Peyer's patch (tissue), 4 donors: ENCODE measurements at regions not wholly inside any gene's neighbourhood (a gene's known extent, or its start where the extent isn't known, plus 50 kb on each side); places are given as distances from the start of the nearest gene placed in this dataset.

Experiments
- POLR2A ChIP-seq, 2 donors: fragments of 450-650 bp; IDR thresholded peaks; one replicate each; pipeline ENCODE4 v1.5.1; 2017; ENCODE audit warnings: antibody characterized with exemption in 2 of 2, mild to moderate bottlenecking in 2 of 2, moderate library complexity in 2 of 2
- TF ChIP-seq, protein P1 (sequence below), 6 experiments: fragments of 450-650 bp in 4 of 6; fragments of 200-600 bp in 2 of 6; sonication (generic) in 1 of 6; IDR thresholded peaks; one replicate each; pipeline ENCODE4 v1.5.1; 2017 to 2019; ENCODE audit warnings: antibody characterized with exemption in 6 of 6, mild to moderate bottlenecking in 3 of 6, moderate library complexity in 1 of 6

DNA sequence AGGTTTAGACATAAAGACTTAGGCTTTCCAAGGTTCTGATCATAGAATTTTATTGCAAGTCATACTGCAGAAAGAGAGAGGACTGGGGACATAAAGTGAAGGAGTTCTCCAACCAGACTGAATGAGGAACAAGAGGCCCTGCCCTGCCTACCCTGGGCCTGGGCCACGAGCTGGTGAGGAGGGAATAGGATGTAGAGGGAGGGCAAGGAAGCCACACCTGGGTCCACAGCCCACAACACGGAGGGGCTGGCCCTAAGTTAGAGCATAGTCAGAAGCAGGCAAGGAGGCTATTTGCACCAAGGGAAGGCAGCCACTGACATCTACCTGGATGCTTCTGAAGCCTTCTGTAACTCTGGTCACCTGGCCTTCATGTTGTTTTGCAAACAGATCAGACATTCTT, 82.2 kb upstream of the CXCL12 start:
- TF ChIP-seq, protein P1, sequence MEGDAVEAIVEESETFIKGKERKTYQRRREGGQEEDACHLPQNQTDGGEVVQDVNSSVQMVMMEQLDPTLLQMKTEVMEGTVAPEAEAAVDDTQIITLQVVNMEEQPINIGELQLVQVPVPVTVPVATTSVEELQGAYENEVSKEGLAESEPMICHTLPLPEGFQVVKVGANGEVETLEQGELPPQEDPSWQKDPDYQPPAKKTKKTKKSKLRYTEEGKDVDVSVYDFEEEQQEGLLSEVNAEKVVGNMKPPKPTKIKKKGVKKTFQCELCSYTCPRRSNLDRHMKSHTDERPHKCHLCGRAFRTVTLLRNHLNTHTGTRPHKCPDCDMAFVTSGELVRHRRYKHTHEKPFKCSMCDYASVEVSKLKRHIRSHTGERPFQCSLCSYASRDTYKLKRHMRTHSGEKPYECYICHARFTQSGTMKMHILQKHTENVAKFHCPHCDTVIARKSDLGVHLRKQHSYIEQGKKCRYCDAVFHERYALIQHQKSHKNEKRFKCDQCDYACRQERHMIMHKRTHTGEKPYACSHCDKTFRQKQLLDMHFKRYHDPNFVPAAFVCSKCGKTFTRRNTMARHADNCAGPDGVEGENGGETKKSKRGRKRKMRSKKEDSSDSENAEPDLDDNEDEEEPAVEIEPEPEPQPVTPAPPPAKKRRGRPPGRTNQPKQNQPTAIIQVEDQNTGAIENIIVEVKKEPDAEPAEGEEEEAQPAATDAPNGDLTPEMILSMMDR (IDR thresholded peaks at IDR 0.05) = no peak
- no peak for TF ChIP-seq POLR2A (IDR thresholded peaks at IDR 0.05)
